Heart right ventricle (tissue), 16 donors: ENCODE measurements at regions not wholly inside any gene's neighbourhood (a gene's known extent, or its start where the extent isn't known, plus 50 kb on each side); places are given as distances from the start of the nearest gene placed in this dataset.

ENCODE experiments used
- ATAC-seq, 8 donors: fragments of 200-7000 bp; cut with Tn5 transposase; one replicate each; pipeline ENCODE4 v1.9.1; 2020; ENCODE audit warnings: mild to moderate bottlenecking in 8 of 8, moderate library complexity in 8 of 8, moderate number of reproducible peaks in 1 of 8
- DNase-seq, 2 donors: peaks; one replicate each; pipeline ENCODE4 v3.0.0-alpha.2; 2020
- H3K27ac ChIP-seq, 10 donors: fragments of 200-600 bp; sonication (generic) in 2 of 10; one replicate each; pipeline versions ENCODE4 v1.5.0 to v1.8.0; 2020 to 2022; ENCODE audit warnings: mild to moderate bottlenecking in 3 of 10
- H3K27me3 ChIP-seq, 7 donors: fragments of 200-600 bp; one replicate each; pipeline ENCODE4 v1.8.0; 2021 to 2022; ENCODE audit warnings: mild to moderate bottlenecking in 2 of 7
- H3K36me3 ChIP-seq, 9 donors: fragments of 200-600 bp; sonication (generic) in 1 of 9; one replicate each; pipeline versions ENCODE4 v1.5.0 to v1.8.0; 2020 to 2022; ENCODE audit warnings: mild to moderate bottlenecking in 2 of 9
- H3K4me1 ChIP-seq, 9 donors: fragments of 200-600 bp; sonication (generic) in 1 of 9; one replicate each; pipeline versions ENCODE4 v1.5.0 to v1.8.0; 2020 to 2022; ENCODE audit warnings: mild to moderate bottlenecking in 4 of 9
- H3K4me3 ChIP-seq, 10 donors: fragments of 200-600 bp; sonication (generic) in 2 of 10; one replicate each; pipeline versions ENCODE4 v1.5.0 to v1.8.0; 2020 to 2022; ENCODE audit warnings: mild to moderate bottlenecking in 7 of 10, moderate library complexity in 2 of 10
- H3K9me3 ChIP-seq, 11 donors: fragments of 200-600 bp in 10 of 11; sonication (generic) in 2 of 11; one replicate each; pipeline versions ENCODE4 v1.5.0 to v1.8.0; 2013 to 2022; ENCODE audit warnings: mild to moderate bottlenecking in 2 of 11, control low read depth in 1 of 11, moderate library complexity in 1 of 11
- WGBS, 2 donors: extraction: QIAGEN DNeasy Blood & Tissue Kit; methylation state at CpG; one replicate each; pipeline ENCODE4 v1.1.7; 2013; ENCODE audit warnings: inconsistent platforms in 1 of 2; 5-methylcytosine and 5-hydroxymethylcytosine counted together
- intact Hi-C, 10 donors: fragments of 100-400 bp; cut with DNase I; formaldehyde crosslinking; loops; one replicate each; pipeline versions ENCODE4 v1.11.1 to v1.14.2; 2022
- TF ChIP-seq, protein P1 (sequence below), 9 donors: fragments of 200-600 bp; sonication (generic) in 2 of 9; IDR thresholded peaks; one replicate each; pipeline versions ENCODE4 v1.5.0 to v1.8.0; 2021 to 2022; ENCODE audit warnings: antibody characterized with exemption in 9 of 9, mild to moderate bottlenecking in 5 of 9, moderate library complexity in 1 of 9
- donor health status: Arrhythmogenic right ventricular cardiomyopathy.
- donor health status: ischemic (EF 13 %, LVEDD 7.1; RV severe dilation, severe dysfunction).
- donor health status: healthy with polysubstance abuse.
- donor health status: DM: no; HTN: yes; CAD: no.
- donor health status: DM: no; HTN: no; CAD: no.
- donor health status: ischemic (EF 25% LVEDD 6.9; RV normal size, moderate dysfunction).
- donor health status: ischemic (EF 25% LVEDD 5.7; RV mildly dilated, moderate dysfunction).
- donor health status: healthy.
- donor health status: DM: yes; HTN: yes; CAD: no.
- donor health status: Ischemic cardiomyopathy.
- donor health status: ischemic (EF 35%, LVEDD 5.7; RV mildly dilated, moderate dysfunction).
- donor health status: nonischemic (EF 11% LVEDD 7.7; RV severe dilation, severe dysfunction).
- donor health status: DM: yes; HTN: yes; CAD: no.
- donor health status: PGD.
- donor health status: ischemic (EF 29% LVEDD 5.4; RV normal size, mild dysfunction).
- donor health status: nonischemic (EF 23%, LVEDD 6.1; RV moderate dilation, normal function).

DNA sequence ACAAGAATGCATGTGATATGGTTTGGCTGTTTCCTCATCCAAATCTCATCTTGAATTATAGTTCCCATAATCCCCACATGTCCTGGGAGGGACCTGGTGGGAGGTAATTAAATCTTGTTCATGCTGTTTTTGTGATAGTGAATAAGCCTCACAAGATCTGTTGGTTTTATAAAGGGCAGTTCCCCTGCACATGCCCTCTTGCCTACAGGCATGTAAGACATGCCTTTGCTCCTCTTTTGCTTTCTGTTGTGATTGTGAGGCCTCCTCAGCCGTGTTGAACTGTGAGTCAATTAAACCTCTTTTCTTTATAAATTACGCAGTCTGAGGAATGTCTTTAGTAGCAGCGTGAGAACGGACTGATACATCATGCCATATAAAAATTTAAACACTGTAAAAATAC lies 1537.0 kb downstream of the OTOL1 start:
- H3K9me3 ChIP-seq, result no peaks in the 10 kb centered on the region
- TF ChIP-seq, protein P1, sequence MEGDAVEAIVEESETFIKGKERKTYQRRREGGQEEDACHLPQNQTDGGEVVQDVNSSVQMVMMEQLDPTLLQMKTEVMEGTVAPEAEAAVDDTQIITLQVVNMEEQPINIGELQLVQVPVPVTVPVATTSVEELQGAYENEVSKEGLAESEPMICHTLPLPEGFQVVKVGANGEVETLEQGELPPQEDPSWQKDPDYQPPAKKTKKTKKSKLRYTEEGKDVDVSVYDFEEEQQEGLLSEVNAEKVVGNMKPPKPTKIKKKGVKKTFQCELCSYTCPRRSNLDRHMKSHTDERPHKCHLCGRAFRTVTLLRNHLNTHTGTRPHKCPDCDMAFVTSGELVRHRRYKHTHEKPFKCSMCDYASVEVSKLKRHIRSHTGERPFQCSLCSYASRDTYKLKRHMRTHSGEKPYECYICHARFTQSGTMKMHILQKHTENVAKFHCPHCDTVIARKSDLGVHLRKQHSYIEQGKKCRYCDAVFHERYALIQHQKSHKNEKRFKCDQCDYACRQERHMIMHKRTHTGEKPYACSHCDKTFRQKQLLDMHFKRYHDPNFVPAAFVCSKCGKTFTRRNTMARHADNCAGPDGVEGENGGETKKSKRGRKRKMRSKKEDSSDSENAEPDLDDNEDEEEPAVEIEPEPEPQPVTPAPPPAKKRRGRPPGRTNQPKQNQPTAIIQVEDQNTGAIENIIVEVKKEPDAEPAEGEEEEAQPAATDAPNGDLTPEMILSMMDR (IDR thresholded peaks at IDR 0.05), result no peak
- H3K27me3 ChIP-seq, result no peaks in the 10 kb centered on the region
- intact Hi-C loops, result no loop called here
- H3K4me1 ChIP-seq, result no peaks in the 10 kb centered on the region
- DNase-seq, result no peak
- no peak for ATAC-seq
- H3K4me3 ChIP-seq, result no peak overlapping the region
- no peak overlapping the region for H3K27ac ChIP-seq
- H3K36me3 ChIP-seq, result no peaks in the 10 kb centered on the region
- WGBS, 2 donors, result 77 to 87% methylated on average over 4 of the region's 4 CpGs

DNA sequence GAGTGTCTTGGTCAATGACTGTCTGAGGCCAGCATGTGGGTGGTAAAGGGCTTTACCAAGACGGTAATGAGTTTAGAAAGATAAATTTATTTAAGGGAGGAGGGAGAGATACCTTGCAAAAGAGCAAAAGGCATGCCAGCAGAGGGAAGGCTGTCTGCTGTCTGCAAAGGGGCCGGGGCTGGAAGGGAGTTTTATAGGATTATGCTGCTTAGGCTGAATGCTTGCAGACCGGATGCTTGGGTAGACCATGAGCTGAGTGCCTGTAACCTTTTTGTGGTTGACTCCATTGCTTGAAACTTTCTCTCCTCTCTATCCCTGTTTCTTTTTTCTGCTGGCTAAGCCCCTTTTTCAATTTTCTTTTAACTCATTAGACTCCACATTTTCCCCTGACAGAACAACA lies 1543.0 kb downstream of the OTOL1 start:
- TF ChIP-seq, protein P1 (IDR thresholded peaks at IDR 0.05), result no peak
- Histone ChIP-seq H3K4me3 (no peak overlapping the region), H3K36me3 (no peaks in the 10 kb centered on the region), H3K4me1 (no peaks in the 10 kb centered on the region), H3K27ac (no peak overlapping the region), H3K9me3 (peaks cover 0 to 4% (median 0%) of the 10 kb centered on the region in 11 donors), H3K27me3 (no peaks in the 10 kb centered on the region)
- ATAC-seq (no peak), DNase-seq (no peak)
- 76 to 81% methylated on average over 3 of the region's 3 CpGs for WGBS, 2 donors
- intact Hi-C loops, result no loop called here

DNA sequence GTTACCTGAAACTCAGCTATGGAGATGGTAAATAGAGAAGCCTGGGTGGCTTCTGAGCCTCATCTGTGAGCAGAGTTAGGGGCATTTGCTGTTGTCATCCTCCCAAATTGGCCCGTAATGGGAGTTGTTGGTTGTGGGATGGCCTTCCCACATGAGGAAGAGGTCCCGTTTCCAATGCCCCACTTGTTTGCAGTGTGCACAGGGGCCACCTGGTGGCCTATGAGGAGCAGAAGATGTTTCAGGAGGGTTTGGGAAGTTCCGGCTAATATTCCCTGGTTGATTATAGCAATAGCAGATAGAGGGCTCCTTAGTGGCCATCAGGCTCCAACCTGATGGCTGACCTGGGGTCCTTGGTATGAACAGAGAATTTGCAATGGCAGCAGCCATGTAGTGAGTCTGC lies 1546.5 kb downstream of the OTOL1 start:
- no peaks in the 10 kb centered on the region for H3K36me3 ChIP-seq
- no peak overlapping the region for H3K4me3 ChIP-seq
- no peaks in the 10 kb centered on the region for H3K27me3 ChIP-seq
- TF ChIP-seq, protein P1 (IDR thresholded peaks at IDR 0.05), result peak in 2 of 9 donors; percentile 17
- no peaks in the 10 kb centered on the region for H3K4me1 ChIP-seq
- no peak overlapping the region for H3K27ac ChIP-seq
- DNase-seq (no peak), ATAC-seq (no peak)
- intact Hi-C loops, result no loop called here
- H3K9me3 ChIP-seq, result peaks cover 0 to 6% (median 0%) of the 10 kb centered on the region in 11 donors
- WGBS, 2 donors, result 29 to 54% methylated on average over 3 of the region's 3 CpGs

DNA sequence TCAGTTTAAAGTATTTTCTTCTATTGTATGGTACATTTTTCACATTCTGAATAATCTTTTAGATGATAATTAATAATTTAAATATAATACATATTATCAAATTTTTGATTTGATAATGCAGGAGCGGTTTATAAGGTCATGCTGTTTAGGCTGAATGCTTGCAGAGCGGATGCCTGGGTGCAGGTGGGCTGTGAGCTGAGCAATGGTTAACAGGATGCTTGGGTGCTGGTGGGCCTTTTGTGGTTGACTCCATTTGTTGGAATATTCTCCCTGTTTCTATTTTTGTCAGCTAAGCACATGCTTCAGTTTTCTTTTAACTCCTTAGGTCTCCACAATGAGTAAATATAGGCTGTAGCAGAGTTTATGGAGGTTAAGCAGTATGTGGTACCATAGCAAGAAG lies 1549.3 kb downstream of the OTOL1 start:
- WGBS, 2 donors, result 92 to 94% methylated on average over 2 of the region's 2 CpGs
- no peaks in the 10 kb centered on the region for H3K27me3 ChIP-seq
- H3K4me3 ChIP-seq, result no peak overlapping the region
- H3K4me1 ChIP-seq, result no peaks in the 10 kb centered on the region
- DNase-seq, result no peak
- intact Hi-C loops, result no loop called here
- ATAC-seq, result no peak
- H3K36me3 ChIP-seq, result no peaks in the 10 kb centered on the region
- H3K27ac ChIP-seq, result no peak overlapping the region
- peaks cover 0 to 6% (median 0%) of the 10 kb centered on the region in 11 donors for H3K9me3 ChIP-seq
- TF ChIP-seq, protein P1 (IDR thresholded peaks at IDR 0.05), result no peak
